Occipital lobe (tissue), 1 donor: ENCODE measurements at regions not wholly inside any gene's neighbourhood (a gene's known extent, or its start where the extent isn't known, plus 50 kb on each side); places are given as distances from the start of the nearest gene placed in this dataset.
"Not testable (repeated sequence)": the region's sequence is repeated elsewhere in the genome, so short reads cannot be mapped to it uniquely, and the experiment has no call there.

Experiments used
- DNase-seq: peaks from one replicate; lab custom pipeline; 2025; lab: John Stamatoyannopoulos, UW

- no peak for DNase-seq
These were observed 674.9 kb upstream of the POM121L12 start for GRCh38 chr7:52360541-52360940.

GRCh38 chr7:52355053-52355452 lies 680.4 kb upstream of the POM121L12 start:
- DNase-seq: no peak

- DNase-seq: no peak
These were observed 683.1 kb upstream of the POM121L12 start for GRCh38 chr7:52352013-52352981.

GRCh38 chr7:52344015-52344414 lies 691.4 kb upstream of the POM121L12 start:
- no peak for DNase-seq

GRCh38 chr7:52340067-52340466 lies 695.4 kb upstream of the POM121L12 start:
- DNase-seq: no peak

- not testable (repeated sequence) for DNase-seq
These were observed 707.1 kb upstream of the POM121L12 start for GRCh38 chr7:52328328-52328727.

- no peak for DNase-seq
These were observed 710.2 kb upstream of the POM121L12 start for GRCh38 chr7:52325237-52325636.

GRCh38 chr7:52323202-52323746 lies 712.2 kb upstream of the POM121L12 start:
- no peak for DNase-seq

- DNase-seq: no peak
These were observed 714.8 kb upstream of the POM121L12 start for GRCh38 chr7:52320610-52321009.

GRCh38 chr7:52317921-52318320 lies 717.5 kb upstream of the POM121L12 start:
- no peak for DNase-seq

GRCh38 chr7:52311886-52312285 lies 723.5 kb upstream of the POM121L12 start:
- DNase-seq: no peak

- no peak for DNase-seq
These were observed 725.8 kb upstream of the POM121L12 start for GRCh38 chr7:52309631-52310030.

- no peak for DNase-seq
These were observed 732.5 kb upstream of the POM121L12 start for GRCh38 chr7:52302765-52303520.

GRCh38 chr7:52297128-52297527 lies 738.3 kb upstream of the POM121L12 start:
- DNase-seq: no peak

- DNase-seq: no peak
These were observed 740.5 kb upstream of the POM121L12 start for GRCh38 chr7:52294942-52295341.

- DNase-seq: no peak
These were observed 746.2 kb upstream of the POM121L12 start for GRCh38 chr7:52289247-52289646.

- no peak for DNase-seq
These were observed 747.7 kb upstream of the POM121L12 start for GRCh38 chr7:52287698-52288097.

- no peak for DNase-seq
These were observed 749.7 kb upstream of the POM121L12 start for GRCh38 chr7:52285689-52286088.

GRCh38 chr7:52283335-52283734 lies 752.1 kb upstream of the POM121L12 start:
- no peak for DNase-seq

GRCh38 chr7:52273685-52274610 lies 761.5 kb upstream of the POM121L12 start:
- no peak for DNase-seq

GRCh38 chr7:52271703-52272102 lies 763.7 kb upstream of the POM121L12 start:
- DNase-seq: no peak
